ENCODE measurements at regions not wholly inside any gene's neighbourhood (a gene's known extent, or its start where the extent isn't known, plus 50 kb on each side); places are given as distances from the start of the nearest gene placed in this dataset.

GRCh38 chr1:13949546-13949945 is 249.6 kb downstream of the PRDM2 start:
- Histone ChIP-seq H3K27ac (peak overlapping the region; percentile 4 to 83), H3K4me3 (no peak overlapping the region)
- no peak for DNase-seq (ENCODE audit: low spot score)
- no peak for TF ChIP-seq CTCF (IDR thresholded peaks at IDR 0.05)

- no peak for DNase-seq (ENCODE audit: low spot score)
- no peak overlapping the region for H3K4me3 ChIP-seq
- TF ChIP-seq CTCF (IDR thresholded peaks at IDR 0.05) = no peak
- peak overlapping the region in 1 of 2 donors; percentile 83 for H3K27ac ChIP-seq
Measured at GRCh38 chr1:13950637-13951036, 250.6 kb downstream of the PRDM2 start.

- no peak for DNase-seq (ENCODE audit: low spot score)
- peak overlapping the region in 1 of 2 donors; percentile 69 for H3K27ac ChIP-seq
- H3K4me3 ChIP-seq = no peak overlapping the region
- no peak for TF ChIP-seq CTCF (IDR thresholded peaks at IDR 0.05)
Measured at GRCh38 chr1:13951793-13952751, 252.1 kb downstream of the PRDM2 start.

GRCh38 chr1:13952985-13953384 is 253.0 kb downstream of the PRDM2 start:
- Histone ChIP-seq H3K4me3 (no peak overlapping the region), H3K27ac (peak overlapping the region in 1 of 2 donors; percentile 22)
- no peak for TF ChIP-seq CTCF (IDR thresholded peaks at IDR 0.05)
- DNase-seq (ENCODE audit: low spot score) = no peak

GRCh38 chr1:13956393-13956792 is 256.4 kb downstream of the PRDM2 start:
- no peak for DNase-seq (ENCODE audit: low spot score)
- Histone ChIP-seq H3K27ac (no peak overlapping the region), H3K4me3 (no peak overlapping the region)
- TF ChIP-seq CTCF (IDR thresholded peaks at IDR 0.05) = no peak

- H3K4me3 ChIP-seq = no peak overlapping the region
- TF ChIP-seq CTCF (IDR thresholded peaks at IDR 0.05) = peak; percentile 98
- DNase-seq (ENCODE audit: low spot score) = no peak
- no peak overlapping the region for H3K27ac ChIP-seq
Measured at GRCh38 chr1:13960375-13960987, 260.5 kb downstream of the PRDM2 start.
